ENCODE measurements at regions not wholly inside any gene's neighbourhood (a gene's known extent, or its start where the extent isn't known, plus 50 kb on each side); places are given as distances from the start of the nearest gene placed in this dataset.

DNA sequence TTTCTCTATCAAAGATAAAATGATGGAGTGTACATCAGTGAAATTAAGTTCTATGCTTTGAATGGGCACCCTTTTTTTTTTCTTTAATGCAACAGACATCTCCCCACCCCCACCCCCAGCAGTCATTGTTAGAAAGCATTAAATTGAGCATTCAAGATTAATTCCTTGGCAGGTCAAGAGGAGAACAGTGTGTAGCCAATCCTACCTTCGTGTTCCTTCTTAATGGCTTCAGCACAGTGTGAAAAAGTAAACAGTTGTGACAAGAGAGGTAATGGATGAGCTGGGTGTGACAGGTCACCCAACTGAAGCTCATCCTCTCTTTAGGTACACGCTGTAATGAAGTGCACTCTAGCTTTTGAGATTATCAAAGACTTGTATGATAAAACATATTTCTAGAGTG is 198.5 kb upstream of the RARB start:
- WGBS: 42% methylated on average over 2 of the region's 2 CpGs
- H3K9me3 ChIP-seq (ENCODE audit: control insufficient read depth, low read length): no peaks in the 10 kb centered on the region
- H3K4me1 ChIP-seq (ENCODE audit: control insufficient read depth, insufficient read depth, low read length): no peaks in the 10 kb centered on the region
- no peak overlapping the region for H3K4me3 ChIP-seq (ENCODE audit: low read length)
- H3K27ac ChIP-seq (ENCODE audit: low read length): no peak overlapping the region
- intact Hi-C loops (cut with DNase I): no loop called here
- no peak for ATAC-seq
- H3K27me3 ChIP-seq (ENCODE audit: control insufficient read depth, insufficient read depth): no peaks in the 10 kb centered on the region
- no peak for DNase-seq

DNA sequence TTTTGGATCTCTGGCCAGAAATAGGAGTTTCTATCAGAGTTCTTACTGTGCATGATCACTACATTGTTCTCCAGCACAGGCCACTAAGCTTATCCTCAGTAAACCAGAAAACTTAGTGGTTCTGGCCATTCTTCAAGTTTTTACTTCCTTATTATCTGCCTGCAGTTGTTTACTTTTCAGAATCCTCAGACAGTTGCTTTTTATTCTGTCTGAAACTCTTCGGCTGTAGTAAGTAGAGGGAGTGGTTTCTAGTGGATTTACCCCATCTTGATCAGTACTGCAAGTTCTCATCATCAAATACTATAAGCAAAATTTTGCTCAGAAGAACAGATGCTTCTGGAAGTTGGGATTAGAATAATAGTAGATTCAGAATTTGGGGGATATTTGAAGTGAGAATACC is 193.0 kb upstream of the RARB start:
- H3K27me3 ChIP-seq (ENCODE audit: control insufficient read depth, insufficient read depth): no peaks in the 10 kb centered on the region
- no peak for DNase-seq
- no peak for ATAC-seq
- intact Hi-C loops (cut with DNase I): no loop called here
- no peaks in the 10 kb centered on the region for H3K9me3 ChIP-seq (ENCODE audit: control insufficient read depth, low read length)
- no peak overlapping the region for H3K27ac ChIP-seq (ENCODE audit: low read length)
- WGBS: 24% methylated on average over 1 of the region's 1 CpG
- H3K4me1 ChIP-seq (ENCODE audit: control insufficient read depth, insufficient read depth, low read length): no peaks in the 10 kb centered on the region
- no peak overlapping the region for H3K4me3 ChIP-seq (ENCODE audit: low read length)

DNA sequence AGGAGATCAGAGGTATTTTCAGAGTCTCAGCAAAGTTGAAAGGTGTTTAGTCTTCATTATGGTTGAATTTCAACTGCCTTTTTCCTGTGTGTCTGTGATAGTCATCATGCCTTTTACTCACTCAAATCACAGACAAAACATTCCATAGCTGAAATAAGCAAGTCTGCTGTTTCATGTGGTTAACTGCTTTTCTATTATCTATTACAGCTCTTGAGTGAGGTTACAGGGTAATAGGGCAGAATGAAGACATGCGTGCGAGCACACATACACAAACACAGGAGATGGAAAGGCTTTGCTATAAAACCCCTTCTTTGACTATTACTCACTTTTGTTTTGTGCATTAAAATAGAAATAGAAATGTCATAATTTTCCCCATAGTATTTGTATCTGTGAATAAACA is 192.6 kb upstream of the RARB start:
- ATAC-seq: no peak
- WGBS: 86% methylated on average over 2 of the region's 2 CpGs
- Histone ChIP-seq H3K27me3 (ENCODE audit: control insufficient read depth, insufficient read depth) (no peaks in the 10 kb centered on the region), H3K27ac (ENCODE audit: low read length) (no peak overlapping the region), H3K9me3 (ENCODE audit: control insufficient read depth, low read length) (no peaks in the 10 kb centered on the region), H3K4me1 (ENCODE audit: control insufficient read depth, insufficient read depth, low read length) (no peaks in the 10 kb centered on the region), H3K4me3 (ENCODE audit: low read length) (no peak overlapping the region)
- intact Hi-C loops (cut with DNase I): no loop called here
- no peak for DNase-seq

DNA sequence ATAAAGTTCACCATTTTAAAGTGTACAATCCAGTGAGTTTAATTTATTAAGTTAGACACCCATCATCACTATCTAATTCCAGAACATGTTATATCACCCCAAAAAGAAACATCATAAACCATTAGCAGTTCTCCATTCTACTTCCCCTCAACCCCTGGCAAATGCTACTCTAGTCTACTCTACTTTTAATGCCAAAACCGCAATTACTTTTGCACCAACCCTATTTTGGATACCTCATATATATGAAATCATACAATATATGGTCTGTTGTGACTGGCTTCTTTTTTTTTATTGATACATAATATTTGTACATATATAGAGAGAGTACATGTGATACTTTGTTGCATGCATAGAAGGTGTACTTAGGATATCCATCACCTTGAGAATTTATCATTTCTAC is 190.5 kb upstream of the RARB start:
- WGBS: 96% methylated on average over 1 of the region's 1 CpG
- Histone ChIP-seq H3K27me3 (ENCODE audit: control insufficient read depth, insufficient read depth) (no peaks in the 10 kb centered on the region), H3K27ac (ENCODE audit: low read length) (no peak overlapping the region), H3K9me3 (ENCODE audit: control insufficient read depth, low read length) (no peaks in the 10 kb centered on the region), H3K4me1 (ENCODE audit: control insufficient read depth, insufficient read depth, low read length) (no peaks in the 10 kb centered on the region), H3K4me3 (ENCODE audit: low read length) (no peak overlapping the region)
- ATAC-seq: no peak
- DNase-seq: no peak
- intact Hi-C loops (cut with DNase I): no loop called here

DNA sequence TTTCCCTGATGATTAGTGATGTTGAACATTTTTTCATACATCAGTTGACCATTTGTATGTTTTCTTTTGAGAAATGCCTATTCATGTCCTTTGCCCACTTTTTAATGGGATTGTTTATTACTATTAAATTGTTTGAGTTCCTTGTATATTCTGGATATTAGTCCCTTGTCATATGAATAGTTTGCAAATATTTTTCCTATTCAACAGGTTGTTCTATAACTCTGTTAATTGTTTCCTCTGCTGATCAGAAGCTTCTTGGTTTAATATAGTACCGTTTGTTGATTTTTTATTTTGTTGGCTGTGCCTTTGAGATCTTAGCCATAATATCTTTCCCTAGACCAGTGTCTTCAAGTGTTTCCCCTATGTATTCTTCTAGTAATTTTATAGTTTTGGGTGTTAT is 189.0 kb upstream of the RARB start:
- intact Hi-C loops (cut with DNase I): no loop called here
- ATAC-seq (no peak), DNase-seq (no peak)

DNA sequence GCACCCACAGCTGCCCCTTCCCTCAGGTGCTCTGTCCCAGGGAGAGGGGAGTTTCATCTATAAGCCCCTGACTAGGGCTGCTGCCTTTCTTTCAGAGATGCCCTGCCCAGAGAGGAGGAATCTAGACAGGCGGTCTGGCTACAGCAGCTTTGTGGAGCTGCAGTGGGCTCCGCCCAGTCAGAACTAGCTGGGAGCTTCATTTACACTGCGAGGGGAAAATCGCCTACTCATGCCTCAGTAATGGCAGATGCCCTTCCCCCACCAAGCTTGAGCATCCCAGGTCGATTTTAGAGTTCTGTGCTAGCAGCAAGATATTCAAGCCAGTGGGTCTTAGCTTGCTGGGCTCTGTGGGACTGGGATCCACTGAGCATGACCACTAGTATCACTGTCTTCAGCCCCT is 181.2 kb upstream of the RARB start:
- Histone ChIP-seq H3K27ac (ENCODE audit: low read length) (no peak overlapping the region), H3K27me3 (ENCODE audit: control insufficient read depth, insufficient read depth) (no peaks in the 10 kb centered on the region), H3K4me1 (ENCODE audit: control insufficient read depth, insufficient read depth, low read length) (no peaks in the 10 kb centered on the region), H3K4me3 (ENCODE audit: low read length) (no peak overlapping the region), H3K9me3 (ENCODE audit: control insufficient read depth, low read length) (no peaks in the 10 kb centered on the region)
- intact Hi-C loops (cut with DNase I): no loop called here
- DNase-seq (no peak), ATAC-seq (no peak)
- 81% methylated on average over 5 of the region's 5 CpGs for WGBS

More for the DNA sequence above, 189.0 kb upstream of the RARB start:
- Histone ChIP-seq H3K9me3 (ENCODE audit: control insufficient read depth, low read length) (no peaks in the 10 kb centered on the region), H3K4me3 (ENCODE audit: low read length) (no peak overlapping the region), H3K27me3 (ENCODE audit: control insufficient read depth, insufficient read depth) (no peaks in the 10 kb centered on the region), H3K27ac (ENCODE audit: low read length) (no peak overlapping the region), H3K4me1 (ENCODE audit: control insufficient read depth, insufficient read depth, low read length) (no peaks in the 10 kb centered on the region)
- WGBS: 96% methylated on average over 1 of the region's 1 CpG

DNA sequence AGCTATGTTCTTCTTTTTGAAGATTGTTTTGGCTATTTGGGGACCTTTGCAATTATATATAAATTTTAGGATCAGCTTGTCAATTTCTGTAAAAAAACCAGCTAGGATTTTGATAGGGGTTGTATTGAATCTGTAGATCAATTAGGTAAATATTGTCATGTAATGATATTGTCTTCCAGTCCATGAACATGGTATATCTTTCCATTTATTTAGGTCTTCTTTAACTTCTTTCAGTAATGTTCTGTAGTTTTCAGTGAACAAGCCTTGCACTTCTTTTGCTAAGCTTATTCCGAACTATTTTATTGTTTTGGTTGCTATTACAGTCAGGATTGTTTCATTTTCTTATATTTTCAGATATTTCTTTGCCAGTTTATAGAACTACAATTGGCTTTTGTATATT is 175.8 kb upstream of the RARB start:
- Histone ChIP-seq H3K27me3 (ENCODE audit: control insufficient read depth, insufficient read depth) (no peaks in the 10 kb centered on the region), H3K4me1 (ENCODE audit: control insufficient read depth, insufficient read depth, low read length) (no peaks in the 10 kb centered on the region), H3K4me3 (ENCODE audit: low read length) (no peak overlapping the region), H3K27ac (ENCODE audit: low read length) (no peak overlapping the region), H3K9me3 (ENCODE audit: control insufficient read depth, low read length) (no peaks in the 10 kb centered on the region)
- ATAC-seq: no peak
- intact Hi-C loops (cut with DNase I): no loop called here
- WGBS: 97% methylated on average over 1 of the region's 1 CpG
- DNase-seq: no peak

DNA sequence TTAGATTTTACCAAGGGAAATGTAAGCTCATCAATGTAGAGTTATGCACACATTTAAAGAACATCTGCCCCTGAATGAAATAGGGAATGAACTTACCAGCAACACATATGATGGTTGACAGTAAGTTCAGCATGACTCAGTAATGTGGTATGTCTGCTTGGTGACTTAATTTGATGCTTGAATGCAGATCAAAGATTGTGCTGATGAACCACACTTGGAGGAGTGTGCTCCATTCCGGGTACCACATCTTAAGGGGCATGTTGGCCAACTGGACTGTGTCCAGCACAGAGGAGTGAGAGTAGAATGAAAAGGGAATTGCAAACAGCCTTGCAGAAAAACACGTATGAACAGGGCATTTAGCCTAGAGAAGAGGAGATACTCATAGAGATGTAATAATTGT is 171.0 kb upstream of the RARB start:
- no peaks in the 10 kb centered on the region for H3K9me3 ChIP-seq (ENCODE audit: control insufficient read depth, low read length)
- H3K27me3 ChIP-seq (ENCODE audit: control insufficient read depth, insufficient read depth): no peaks in the 10 kb centered on the region
- DNase-seq (no peak), ATAC-seq (no peak)
- WGBS: 54% methylated on average over 2 of the region's 2 CpGs
- H3K4me1 ChIP-seq (ENCODE audit: control insufficient read depth, insufficient read depth, low read length): no peaks in the 10 kb centered on the region
- H3K27ac ChIP-seq (ENCODE audit: low read length): no peak overlapping the region
- H3K4me3 ChIP-seq (ENCODE audit: low read length): no peak overlapping the region
- intact Hi-C loops (cut with DNase I): no loop called here

DNA sequence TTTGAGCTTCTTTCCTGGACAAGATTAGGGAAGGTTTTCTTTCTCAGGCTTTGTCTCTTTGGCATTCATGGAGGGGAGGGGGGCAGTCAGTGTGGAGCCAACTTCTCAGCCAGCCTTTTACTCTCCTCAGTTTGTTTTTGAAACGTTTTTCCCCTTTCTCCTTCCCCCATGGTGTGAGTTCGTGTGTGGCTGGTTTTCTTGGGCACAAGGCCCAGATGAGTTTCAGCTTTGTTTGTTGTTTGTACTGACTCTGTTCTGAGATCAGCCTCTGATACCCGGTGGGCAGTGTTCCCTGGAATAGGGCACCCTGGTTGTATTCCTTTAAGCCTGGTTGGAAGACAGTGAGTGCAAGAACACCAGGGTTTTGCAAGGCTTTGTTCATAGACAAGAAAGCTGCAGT is 168.2 kb upstream of the RARB start:
- Histone ChIP-seq H3K27ac (ENCODE audit: low read length) (no peak overlapping the region), H3K27me3 (ENCODE audit: control insufficient read depth, insufficient read depth) (no peaks in the 10 kb centered on the region), H3K4me3 (ENCODE audit: low read length) (no peak overlapping the region), H3K4me1 (ENCODE audit: control insufficient read depth, insufficient read depth, low read length) (no peaks in the 10 kb centered on the region), H3K9me3 (ENCODE audit: control insufficient read depth, low read length) (no peaks in the 10 kb centered on the region)
- DNase-seq (no peak), ATAC-seq (no peak)
- 19% methylated on average over 3 of the region's 3 CpGs for WGBS
- intact Hi-C loops (cut with DNase I): no loop called here

DNA sequence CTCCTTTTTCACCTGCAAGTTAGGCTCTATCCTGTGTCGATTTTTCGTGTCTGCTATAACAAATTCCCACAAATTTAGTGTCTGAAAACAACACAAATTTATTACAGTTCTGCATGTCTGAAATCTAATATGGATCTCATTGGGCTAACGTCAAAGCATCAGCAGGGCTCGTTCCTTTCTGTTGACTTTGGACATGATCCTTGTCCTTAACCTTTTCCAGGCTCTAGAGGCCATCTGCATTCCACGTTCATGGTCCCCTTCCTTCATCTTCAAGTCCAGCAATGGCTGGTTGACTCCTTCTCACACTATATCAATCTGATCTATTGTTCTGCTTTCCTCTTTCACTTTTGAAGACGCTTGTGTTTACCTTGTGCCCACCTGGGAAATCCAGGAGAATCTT is 165.7 kb upstream of the RARB start:
- intact Hi-C loops (cut with DNase I): no loop called here
- no peak for DNase-seq
- WGBS: 71% methylated on average over 6 of the region's 6 CpGs
- H3K4me3 ChIP-seq (ENCODE audit: low read length): no peak overlapping the region
- H3K9me3 ChIP-seq (ENCODE audit: control insufficient read depth, low read length): no peaks in the 10 kb centered on the region
- H3K27me3 ChIP-seq (ENCODE audit: control insufficient read depth, insufficient read depth): no peaks in the 10 kb centered on the region
- H3K4me1 ChIP-seq (ENCODE audit: control insufficient read depth, insufficient read depth, low read length): no peaks in the 10 kb centered on the region
- ATAC-seq: no peak
- no peak overlapping the region for H3K27ac ChIP-seq (ENCODE audit: low read length)

DNA sequence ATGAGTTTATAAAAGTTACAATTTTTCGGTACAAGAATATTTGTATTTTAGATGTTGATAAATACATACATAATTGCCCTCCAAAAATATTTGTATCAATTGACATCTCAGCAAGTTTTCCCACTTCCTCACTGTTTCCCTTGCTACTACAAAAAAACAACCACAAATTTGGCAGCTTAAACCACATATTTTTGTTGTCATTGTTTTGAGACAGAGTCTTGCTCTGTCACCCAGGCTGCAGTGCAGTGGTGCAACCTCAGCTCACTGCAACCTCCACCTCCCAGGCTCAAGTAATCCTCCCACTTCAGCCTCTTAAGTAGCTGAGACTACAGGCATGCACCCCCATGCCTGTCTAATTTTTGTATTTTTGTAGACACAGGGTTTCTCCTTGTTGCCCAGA is 162.8 kb upstream of the RARB start:
- 46% methylated on average over 1 of the region's 1 CpG for WGBS
- H3K27ac ChIP-seq (ENCODE audit: low read length): no peak overlapping the region
- ATAC-seq (no peak), DNase-seq (no peak)
- no peaks in the 10 kb centered on the region for H3K9me3 ChIP-seq (ENCODE audit: control insufficient read depth, low read length)
- H3K27me3 ChIP-seq (ENCODE audit: control insufficient read depth, insufficient read depth): no peaks in the 10 kb centered on the region
- no peaks in the 10 kb centered on the region for H3K4me1 ChIP-seq (ENCODE audit: control insufficient read depth, insufficient read depth, low read length)
- H3K4me3 ChIP-seq (ENCODE audit: low read length): no peak overlapping the region
- intact Hi-C loops (cut with DNase I): no loop called here

DNA sequence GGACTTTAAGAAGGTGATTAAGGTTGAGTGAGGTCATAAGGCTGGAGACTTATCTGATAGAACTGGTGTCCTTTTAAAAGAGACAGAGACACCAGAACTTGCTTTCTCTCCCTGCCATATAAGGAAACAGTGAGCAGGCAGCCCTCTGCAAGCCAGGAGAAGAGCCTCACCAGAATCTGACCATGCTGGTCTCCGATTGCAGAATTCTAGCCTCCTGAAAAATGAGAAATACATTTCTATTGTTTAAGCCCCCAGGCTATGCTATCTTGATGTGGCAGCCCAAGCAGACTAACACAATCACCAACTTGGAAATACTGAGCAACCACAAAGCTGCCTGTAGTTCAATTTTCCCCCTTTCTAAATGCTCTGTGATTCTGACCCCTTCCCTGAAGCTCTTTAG is 161.4 kb upstream of the RARB start:
- no peak overlapping the region for H3K4me3 ChIP-seq (ENCODE audit: low read length)
- H3K27ac ChIP-seq (ENCODE audit: low read length): no peak overlapping the region
- H3K27me3 ChIP-seq (ENCODE audit: control insufficient read depth, insufficient read depth): no peaks in the 10 kb centered on the region
- no peaks in the 10 kb centered on the region for H3K9me3 ChIP-seq (ENCODE audit: control insufficient read depth, low read length)
- ATAC-seq: no peak
- no peaks in the 10 kb centered on the region for H3K4me1 ChIP-seq (ENCODE audit: control insufficient read depth, insufficient read depth, low read length)
- WGBS: 76% methylated on average over 1 of the region's 1 CpG
- intact Hi-C loops (cut with DNase I): no loop called here
- DNase-seq: no peak

Data from right cardiac atrium (tissue), 5 donors.